ENCODE measurements at regions not wholly inside any gene's neighbourhood (a gene's known extent, or its start where the extent isn't known, plus 50 kb on each side); places are given as distances from the start of the nearest gene placed in this dataset.

DNA sequence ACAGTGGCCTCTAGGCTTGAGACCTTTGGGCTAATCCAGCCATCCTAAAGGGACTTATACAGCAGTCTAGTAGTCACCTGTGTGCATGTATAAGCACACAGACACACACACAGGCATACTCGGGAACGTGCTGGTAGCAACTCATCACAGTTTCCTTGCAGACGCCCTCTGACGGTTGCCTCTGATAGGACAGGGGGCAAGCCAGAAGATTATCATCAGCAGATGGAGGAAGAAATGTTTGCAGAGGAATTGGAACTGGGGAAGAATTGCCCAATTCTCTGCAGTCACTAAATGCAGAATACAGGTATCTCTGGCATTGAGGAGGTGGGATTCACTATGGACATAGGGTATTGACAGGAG, 222.2 kb downstream of the C1orf94 start:
- Histone ChIP-seq H3K4me3 (ENCODE audit: low read depth, low read length) (no peak overlapping the region), H3K27ac (ENCODE audit: extremely low read depth, low read depth, low read length) (no peak overlapping the region), H3K36me3 (ENCODE audit: control insufficient read depth in 2 of 2, insufficient read depth in 1 of 2, low read length in 2 of 2) (no peaks in the 10 kb centered on the region), H3K9me3 (ENCODE audit: control insufficient read depth, insufficient read depth, low read depth, low read length) (no peaks in the 10 kb centered on the region; the same call in 1 of the 2 replicates), H3K4me1 (ENCODE audit: control insufficient read depth, insufficient read depth, low read length) (no peaks in the 10 kb centered on the region)
- POLR2A ChIA-PET = no interaction called here
- TF ChIP-seq ZNF138 (tag by site-specific recombination; IDR thresholded peaks at IDR 0.05; ENCODE audit: borderline replicate concordance) (no peak), BCL11A (tag by site-specific recombination; IDR thresholded peaks at IDR 0.05; ENCODE audit: low read depth) (no peak), ZNF214 (tag by site-specific recombination; IDR thresholded peaks at IDR 0.05; ENCODE audit: borderline replicate concordance) (no peak), ZNF768 (tag by site-specific recombination; IDR thresholded peaks at IDR 0.05) (no peak), ZNF624 (tag by site-specific recombination; IDR thresholded peaks at IDR 0.05) (no peak), ZNF155 (tag by site-specific recombination; IDR thresholded peaks at IDR 0.05) (no peak), WT1 (tag by site-specific recombination; IDR thresholded peaks at IDR 0.05) (no peak), ZFP37 (tag by site-specific recombination; IDR thresholded peaks at IDR 0.05) (no peak), ZXDB (tag by site-specific recombination; IDR thresholded peaks at IDR 0.05) (no peak), ZBTB17 (tag by site-specific recombination; IDR thresholded peaks at IDR 0.05) (no peak)
- TF ChIP-seq, protein P1, sequence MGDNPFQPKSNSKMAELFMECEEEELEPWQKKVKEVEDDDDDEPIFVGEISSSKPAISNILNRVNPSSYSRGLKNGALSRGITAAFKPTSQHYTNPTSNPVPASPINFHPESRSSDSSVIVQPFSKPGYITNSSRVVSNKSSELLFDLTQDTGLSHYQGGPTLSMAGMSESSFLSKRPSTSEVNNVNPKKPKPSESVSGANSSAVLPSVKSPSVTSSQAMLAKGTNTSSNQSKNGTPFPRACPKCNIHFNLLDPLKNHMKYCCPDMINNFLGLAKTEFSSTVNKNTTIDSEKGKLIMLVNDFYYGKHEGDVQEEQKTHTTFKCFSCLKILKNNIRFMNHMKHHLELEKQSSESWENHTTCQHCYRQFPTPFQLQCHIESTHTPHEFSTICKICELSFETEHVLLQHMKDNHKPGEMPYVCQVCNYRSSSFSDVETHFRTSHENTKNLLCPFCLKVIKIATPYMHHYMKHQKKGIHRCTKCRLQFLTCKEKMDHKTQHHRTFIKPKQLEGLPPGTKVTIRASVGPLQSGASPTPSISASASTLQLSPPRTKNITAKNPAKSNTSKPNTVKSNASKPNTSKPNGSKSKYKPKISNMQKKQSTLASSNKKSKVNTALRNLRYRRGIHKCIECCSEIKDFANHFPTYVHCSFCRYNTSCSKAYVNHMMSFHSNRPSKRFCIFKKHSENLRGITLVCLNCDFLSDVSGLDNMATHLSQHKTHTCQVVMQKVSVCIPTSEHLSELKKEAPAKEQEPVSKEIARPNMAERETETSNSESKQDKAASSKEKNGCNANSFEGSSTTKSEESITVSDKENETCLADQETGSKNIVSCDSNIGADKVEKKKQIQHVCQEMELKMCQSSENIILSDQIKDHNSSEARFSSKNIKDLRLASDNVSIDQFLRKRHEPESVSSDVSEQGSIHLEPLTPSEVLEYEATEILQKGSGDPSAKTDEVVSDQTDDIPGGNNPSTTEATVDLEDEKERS (tag by site-specific recombination; IDR thresholded peaks at IDR 0.05) = no peak
- TF ChIP-seq, protein P2, sequence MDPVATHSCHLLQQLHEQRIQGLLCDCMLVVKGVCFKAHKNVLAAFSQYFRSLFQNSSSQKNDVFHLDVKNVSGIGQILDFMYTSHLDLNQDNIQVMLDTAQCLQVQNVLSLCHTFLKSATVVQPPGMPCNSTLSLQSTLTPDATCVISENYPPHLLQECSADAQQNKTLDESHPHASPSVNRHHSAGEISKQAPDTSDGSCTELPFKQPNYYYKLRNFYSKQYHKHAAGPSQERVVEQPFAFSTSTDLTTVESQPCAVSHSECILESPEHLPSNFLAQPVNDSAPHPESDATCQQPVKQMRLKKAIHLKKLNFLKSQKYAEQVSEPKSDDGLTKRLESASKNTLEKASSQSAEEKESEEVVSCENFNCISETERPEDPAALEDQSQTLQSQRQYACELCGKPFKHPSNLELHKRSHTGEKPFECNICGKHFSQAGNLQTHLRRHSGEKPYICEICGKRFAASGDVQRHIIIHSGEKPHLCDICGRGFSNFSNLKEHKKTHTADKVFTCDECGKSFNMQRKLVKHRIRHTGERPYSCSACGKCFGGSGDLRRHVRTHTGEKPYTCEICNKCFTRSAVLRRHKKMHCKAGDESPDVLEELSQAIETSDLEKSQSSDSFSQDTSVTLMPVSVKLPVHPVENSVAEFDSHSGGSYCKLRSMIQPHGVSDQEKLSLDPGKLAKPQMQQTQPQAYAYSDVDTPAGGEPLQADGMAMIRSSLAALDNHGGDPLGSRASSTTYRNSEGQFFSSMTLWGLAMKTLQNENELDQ (tag by site-specific recombination; IDR thresholded peaks at IDR 0.05; ENCODE audit: low read depth) = no peak
- TF ChIP-seq, protein P3, sequence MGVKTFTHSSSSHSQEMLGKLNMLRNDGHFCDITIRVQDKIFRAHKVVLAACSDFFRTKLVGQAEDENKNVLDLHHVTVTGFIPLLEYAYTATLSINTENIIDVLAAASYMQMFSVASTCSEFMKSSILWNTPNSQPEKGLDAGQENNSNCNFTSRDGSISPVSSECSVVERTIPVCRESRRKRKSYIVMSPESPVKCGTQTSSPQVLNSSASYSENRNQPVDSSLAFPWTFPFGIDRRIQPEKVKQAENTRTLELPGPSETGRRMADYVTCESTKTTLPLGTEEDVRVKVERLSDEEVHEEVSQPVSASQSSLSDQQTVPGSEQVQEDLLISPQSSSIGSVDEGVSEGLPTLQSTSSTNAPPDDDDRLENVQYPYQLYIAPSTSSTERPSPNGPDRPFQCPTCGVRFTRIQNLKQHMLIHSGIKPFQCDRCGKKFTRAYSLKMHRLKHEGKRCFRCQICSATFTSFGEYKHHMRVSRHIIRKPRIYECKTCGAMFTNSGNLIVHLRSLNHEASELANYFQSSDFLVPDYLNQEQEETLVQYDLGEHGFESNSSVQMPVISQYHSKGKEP (tag by site-specific recombination; IDR thresholded peaks at IDR 0.05) = no peak
- CTCF ChIA-PET = no interaction called here

DNA sequence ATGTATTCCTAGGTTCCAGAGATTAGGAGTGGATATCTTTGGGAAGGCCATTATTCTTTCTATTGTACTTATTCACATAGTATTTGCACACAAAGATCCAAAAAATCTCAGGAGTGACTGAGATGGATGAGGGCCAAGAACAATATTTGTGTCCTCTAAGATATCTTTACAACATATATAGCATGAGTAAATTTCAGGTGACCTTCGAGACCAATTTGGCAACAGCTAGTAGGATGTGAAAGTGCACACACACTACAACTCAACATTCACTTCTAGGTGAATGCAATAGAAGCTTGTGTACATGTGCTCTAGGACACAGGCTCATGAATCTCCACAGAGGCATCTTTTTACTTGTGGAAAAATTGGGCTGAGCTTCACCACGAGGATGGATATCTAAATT, 224.0 kb downstream of the C1orf94 start:
- Histone ChIP-seq H3K4me1 (ENCODE audit: control insufficient read depth, insufficient read depth, low read length) (no peaks in the 10 kb centered on the region), H3K9me3 (ENCODE audit: control insufficient read depth, insufficient read depth, low read depth, low read length) (no peaks in the 10 kb centered on the region; the same call in 1 of the 2 replicates), H3K4me3 (ENCODE audit: low read depth, low read length) (no peak overlapping the region), H3K36me3 (ENCODE audit: control insufficient read depth in 2 of 2, insufficient read depth in 1 of 2, low read length in 2 of 2) (no peaks in the 10 kb centered on the region), H3K27ac (ENCODE audit: extremely low read depth, low read depth, low read length) (no peak overlapping the region)
- ChIA-PET CTCF (no interaction called here), POLR2A (no interaction called here)
- TF ChIP-seq ZNF558 (tag by site-specific recombination; IDR thresholded peaks at IDR 0.05) (no peak), ZNF184 (tag by site-specific recombination; IDR thresholded peaks at IDR 0.05) (no peak), ZNF596 (tag by site-specific recombination; IDR thresholded peaks at IDR 0.05) (no peak), SETDB1 (IDR thresholded peaks at IDR 0.05; ENCODE audit: insufficient read length, low read length) (no peak), ZNF211 (tag by site-specific recombination; IDR thresholded peaks at IDR 0.05; ENCODE audit: low read depth) (no peak), ZNF292 (tag by site-specific recombination; IDR thresholded peaks at IDR 0.05; ENCODE audit: borderline replicate concordance, low read depth) (no peak), ZNF133 (tag by site-specific recombination; IDR thresholded peaks at IDR 0.05) (no peak), ZNF777 (tag by site-specific recombination; IDR thresholded peaks at IDR 0.05; ENCODE audit: borderline replicate concordance) (no peak), WT1 (tag by site-specific recombination; IDR thresholded peaks at IDR 0.05) (no peak), ZNF138 (tag by site-specific recombination; IDR thresholded peaks at IDR 0.05; ENCODE audit: borderline replicate concordance) (no peak), ZNF37A (tag by site-specific recombination; IDR thresholded peaks at IDR 0.05) (no peak), ZNF2 (tag by site-specific recombination; IDR thresholded peaks at IDR 0.05) (no peak)
- TF ChIP-seq, protein P4, sequence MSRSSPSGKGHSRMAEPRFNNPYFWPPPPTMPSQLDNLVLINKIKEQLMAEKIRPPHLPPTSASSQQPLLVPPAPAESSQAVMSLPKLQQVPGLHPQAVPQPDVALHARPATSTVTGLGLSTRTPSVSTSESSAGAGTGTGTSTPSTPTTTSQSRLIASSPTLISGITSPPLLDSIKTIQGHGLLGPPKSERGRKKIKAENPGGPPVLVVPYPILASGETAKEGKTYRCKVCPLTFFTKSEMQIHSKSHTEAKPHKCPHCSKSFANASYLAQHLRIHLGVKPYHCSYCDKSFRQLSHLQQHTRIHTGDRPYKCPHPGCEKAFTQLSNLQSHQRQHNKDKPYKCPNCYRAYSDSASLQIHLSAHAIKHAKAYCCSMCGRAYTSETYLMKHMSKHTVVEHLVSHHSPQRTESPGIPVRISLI (tag by site-specific recombination; IDR thresholded peaks at IDR 0.05) = no peak
- TF ChIP-seq, protein P5, sequence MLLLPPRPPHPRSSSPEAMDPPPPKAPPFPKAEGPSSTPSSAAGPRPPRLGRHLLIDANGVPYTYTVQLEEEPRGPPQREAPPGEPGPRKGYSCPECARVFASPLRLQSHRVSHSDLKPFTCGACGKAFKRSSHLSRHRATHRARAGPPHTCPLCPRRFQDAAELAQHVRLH (tag by site-specific recombination; IDR thresholded peaks at IDR 0.05) = no peak
- TF ChIP-seq, protein P6, sequence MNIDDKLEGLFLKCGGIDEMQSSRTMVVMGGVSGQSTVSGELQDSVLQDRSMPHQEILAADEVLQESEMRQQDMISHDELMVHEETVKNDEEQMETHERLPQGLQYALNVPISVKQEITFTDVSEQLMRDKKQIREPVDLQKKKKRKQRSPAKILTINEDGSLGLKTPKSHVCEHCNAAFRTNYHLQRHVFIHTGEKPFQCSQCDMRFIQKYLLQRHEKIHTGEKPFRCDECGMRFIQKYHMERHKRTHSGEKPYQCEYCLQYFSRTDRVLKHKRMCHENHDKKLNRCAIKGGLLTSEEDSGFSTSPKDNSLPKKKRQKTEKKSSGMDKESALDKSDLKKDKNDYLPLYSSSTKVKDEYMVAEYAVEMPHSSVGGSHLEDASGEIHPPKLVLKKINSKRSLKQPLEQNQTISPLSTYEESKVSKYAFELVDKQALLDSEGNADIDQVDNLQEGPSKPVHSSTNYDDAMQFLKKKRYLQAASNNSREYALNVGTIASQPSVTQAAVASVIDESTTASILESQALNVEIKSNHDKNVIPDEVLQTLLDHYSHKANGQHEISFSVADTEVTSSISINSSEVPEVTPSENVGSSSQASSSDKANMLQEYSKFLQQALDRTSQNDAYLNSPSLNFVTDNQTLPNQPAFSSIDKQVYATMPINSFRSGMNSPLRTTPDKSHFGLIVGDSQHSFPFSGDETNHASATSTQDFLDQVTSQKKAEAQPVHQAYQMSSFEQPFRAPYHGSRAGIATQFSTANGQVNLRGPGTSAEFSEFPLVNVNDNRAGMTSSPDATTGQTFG (tag by site-specific recombination; IDR thresholded peaks at IDR 0.05; ENCODE audit: borderline replicate concordance) = no peak
